Muscle layer of duodenum (tissue), 2 donors: ENCODE measurements at regions not wholly inside any gene's neighbourhood (a gene's known extent, or its start where the extent isn't known, plus 50 kb on each side); places are given as distances from the start of the nearest gene placed in this dataset.
"Not testable (repeated sequence)": the region's sequence is repeated elsewhere in the genome, so short reads cannot be mapped to it uniquely, and the experiment has no call there.

ENCODE experiments used
- H3K27ac ChIP-seq: one replicate; pipeline ENCODE4 v1.7.0; 2013; ENCODE audit warnings: mild to moderate bottlenecking, low read length
- H3K27me3 ChIP-seq: one replicate; pipeline ENCODE4 v1.7.0; 2013; ENCODE audit warnings: low read depth, mild to moderate bottlenecking, control low read depth, low read length
- H3K36me3 ChIP-seq, 2 donors: one replicate each; pipeline ENCODE4 v1.7.0; 2013; ENCODE audit warnings: low read length in 2 of 2, control low read depth in 1 of 2, mild to moderate bottlenecking in 1 of 2; ENCODE audit not compliant: insufficient read depth in 2 of 2, control insufficient read depth in 1 of 2
- H3K4me1 ChIP-seq, 2 donors: one replicate each; pipeline ENCODE4 v1.7.0; 2013; ENCODE audit warnings: low read length in 2 of 2, mild to moderate bottlenecking in 2 of 2, control low read depth in 1 of 2, moderate library complexity in 1 of 2; ENCODE audit not compliant: insufficient read depth in 2 of 2, control insufficient read depth in 1 of 2
- H3K4me3 ChIP-seq, 2 donors: one replicate each; pipeline ENCODE4 v1.7.0; 2013; ENCODE audit warnings: low read length in 2 of 2, low read depth in 1 of 2, mild to moderate bottlenecking in 1 of 2
- H3K9me3 ChIP-seq, 2 donors: one replicate each; pipeline ENCODE4 v1.7.0; 2013; ENCODE audit warnings: low read length in 2 of 2, control low read depth in 1 of 2, mild to moderate bottlenecking in 1 of 2; ENCODE audit not compliant: control insufficient read depth in 1 of 2
- donor health status: healthy.

- no peaks in the 10 kb centered on the region for H3K27me3 ChIP-seq
- no peaks in the 10 kb centered on the region for H3K36me3 ChIP-seq
- no peaks in the 10 kb centered on the region for H3K9me3 ChIP-seq
- H3K4me1 ChIP-seq: peaks cover 0 to 10% of the 10 kb centered on the region in 2 donors
- H3K27ac ChIP-seq: no peak overlapping the region
- H3K4me3 ChIP-seq: no peak overlapping the region
Observed at GRCh38 chr4:78660559-78660958, 109.0 kb downstream of the ANXA3 start.

DNA sequence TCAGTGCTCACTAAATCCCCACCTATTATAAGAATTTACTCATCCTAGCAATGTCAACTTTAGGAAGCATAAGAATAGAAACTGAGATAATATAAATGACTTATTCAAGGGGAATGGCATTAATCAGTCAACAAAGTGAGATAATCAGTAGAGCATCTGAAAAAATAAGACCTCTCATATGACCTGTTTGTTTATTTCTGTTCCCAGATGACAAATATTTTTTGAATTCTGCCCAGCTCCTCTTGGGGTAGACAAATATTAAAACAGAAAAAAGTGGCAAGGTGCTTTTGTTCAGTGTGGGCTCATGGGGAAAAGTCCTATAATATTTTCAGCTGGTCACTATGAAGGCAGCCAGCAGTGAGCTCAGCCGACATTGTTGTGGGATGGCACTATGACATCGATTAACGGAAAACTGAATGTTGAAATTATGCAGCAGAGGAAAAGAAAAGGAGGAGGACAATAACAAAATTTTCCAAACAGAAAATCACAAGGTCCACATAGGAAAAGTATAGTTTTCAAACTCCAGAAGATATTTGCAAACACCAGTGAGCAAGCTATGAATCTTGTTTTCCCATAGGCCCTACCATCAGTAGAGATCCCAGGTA is 109.6 kb downstream of the ANXA3 start:
- Histone ChIP-seq H3K4me3 (no peak overlapping the region), H3K27me3 (no peaks in the 10 kb centered on the region), H3K27ac (peak overlapping the region; percentile 74), H3K9me3 (no peaks in the 10 kb centered on the region), H3K36me3 (no peaks in the 10 kb centered on the region), H3K4me1 (peaks cover 0 to 10% of the 10 kb centered on the region in 2 donors)

DNA sequence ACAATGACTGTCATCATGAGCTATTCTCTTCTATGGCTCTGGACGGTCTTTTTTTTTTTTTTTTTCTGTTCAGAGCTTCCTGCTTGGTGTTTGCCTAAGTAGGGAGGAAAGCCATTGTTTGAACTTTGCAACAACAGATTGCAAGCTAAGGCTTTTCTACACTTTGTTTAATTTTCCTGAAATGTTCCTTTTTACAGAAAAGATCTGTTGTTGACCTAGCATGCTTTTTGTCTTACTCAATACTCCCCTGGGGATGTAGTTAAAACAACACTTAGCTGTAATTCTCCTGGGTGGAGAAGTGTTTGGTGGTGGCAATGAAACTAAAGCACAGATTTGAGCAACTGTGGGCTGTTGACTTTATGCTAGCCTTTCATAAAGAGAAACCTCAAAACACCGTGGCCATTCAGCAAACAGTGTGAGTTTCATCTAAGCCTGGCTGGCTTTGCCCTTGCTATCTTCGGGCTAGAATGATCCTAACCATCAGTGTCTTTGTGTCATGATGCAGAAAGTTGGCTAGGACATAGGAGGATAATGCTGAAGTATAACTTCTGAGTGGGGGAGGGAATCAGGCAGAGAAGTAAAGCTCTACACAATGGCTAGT is 110.5 kb downstream of the ANXA3 start:
- peaks cover 0 to 10% of the 10 kb centered on the region in 2 donors for H3K4me1 ChIP-seq
- H3K4me3 ChIP-seq: peak overlapping the region in 1 of 2 donors; percentile 14
- no peaks in the 10 kb centered on the region for H3K9me3 ChIP-seq
- H3K36me3 ChIP-seq: no peaks in the 10 kb centered on the region
- peak overlapping the region; percentile 74 for H3K27ac ChIP-seq
- no peaks in the 10 kb centered on the region for H3K27me3 ChIP-seq

DNA sequence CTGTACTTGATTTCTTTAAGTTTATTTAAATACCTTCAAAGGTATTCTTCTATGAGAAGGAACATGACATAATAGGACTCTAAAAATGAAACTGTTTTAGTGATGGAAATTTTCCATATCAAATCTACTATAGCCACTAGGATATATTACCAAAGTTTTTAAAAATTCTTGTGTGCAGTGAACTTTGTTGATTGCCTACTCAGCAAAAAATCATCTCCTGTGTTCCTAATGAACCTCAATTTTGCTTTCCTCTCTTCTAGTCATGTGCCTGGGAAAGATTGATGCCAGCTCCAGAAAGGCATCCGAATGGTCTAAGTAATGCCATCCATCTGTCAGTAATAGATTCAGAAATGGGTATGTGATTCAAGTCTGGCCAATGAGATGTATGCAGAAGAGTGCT is 111.1 kb downstream of the ANXA3 start:
- Histone ChIP-seq H3K4me3 (no peak overlapping the region), H3K27me3 (no peaks in the 10 kb centered on the region), H3K9me3 (no peaks in the 10 kb centered on the region), H3K4me1 (peaks cover 0 to 10% of the 10 kb centered on the region in 2 donors), H3K27ac (no peak overlapping the region), H3K36me3 (no peaks in the 10 kb centered on the region)

- H3K27me3 ChIP-seq, H3K36me3 ChIP-seq, H3K9me3 ChIP-seq, H3K27ac ChIP-seq, H3K4me3 ChIP-seq: not testable (repeated sequence)
- H3K4me1 ChIP-seq: peaks cover 0 to 10% of the 10 kb centered on the region in 2 donors
Observed at GRCh38 chr4:78664296-78664695, 111.9 kb upstream of the BMP2K start.

GRCh38 chr4:78665216-78665770 is 110.9 kb upstream of the BMP2K start:
- Histone ChIP-seq H3K4me1 (peaks cover 0 to 10% of the 10 kb centered on the region in 2 donors), H3K4me3 (no peak overlapping the region), H3K36me3 (no peaks in the 10 kb centered on the region), H3K9me3 (no peaks in the 10 kb centered on the region), H3K27me3 (no peaks in the 10 kb centered on the region), H3K27ac (no peak overlapping the region)

GRCh38 chr4:78666830-78667258 is 109.3 kb upstream of the BMP2K start:
- Histone ChIP-seq H3K27ac (no peak overlapping the region), H3K4me1 (peaks cover 2 to 5% of the 10 kb centered on the region in 2 donors), H3K27me3 (no peaks in the 10 kb centered on the region), H3K36me3 (no peaks in the 10 kb centered on the region), H3K4me3 (no peak overlapping the region), H3K9me3 (no peaks in the 10 kb centered on the region)

DNA sequence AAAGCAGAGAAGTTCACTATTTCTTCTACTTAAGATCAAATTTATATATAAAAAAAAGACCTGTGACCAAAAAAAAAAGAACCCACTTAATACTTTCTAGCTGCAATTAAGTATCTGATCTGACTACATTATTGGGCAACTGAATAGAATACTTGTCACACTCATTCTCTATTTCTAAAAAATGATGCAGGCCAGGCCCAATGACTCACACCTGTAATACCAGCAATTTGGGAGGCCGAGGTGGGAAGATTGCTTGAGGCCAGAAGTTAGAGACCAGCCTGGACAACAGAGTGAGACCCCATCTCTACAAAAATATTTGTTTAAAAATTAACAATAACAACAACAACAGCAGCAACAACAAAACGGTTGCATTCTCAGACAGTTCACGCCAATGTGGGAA is 108.8 kb upstream of the BMP2K start:
- Histone ChIP-seq H3K4me3 (no peak overlapping the region), H3K4me1 (peaks cover 3 to 7% of the 10 kb centered on the region in 2 donors), H3K27ac (no peak overlapping the region), H3K27me3 (no peaks in the 10 kb centered on the region), H3K36me3 (no peaks in the 10 kb centered on the region), H3K9me3 (no peaks in the 10 kb centered on the region)

DNA sequence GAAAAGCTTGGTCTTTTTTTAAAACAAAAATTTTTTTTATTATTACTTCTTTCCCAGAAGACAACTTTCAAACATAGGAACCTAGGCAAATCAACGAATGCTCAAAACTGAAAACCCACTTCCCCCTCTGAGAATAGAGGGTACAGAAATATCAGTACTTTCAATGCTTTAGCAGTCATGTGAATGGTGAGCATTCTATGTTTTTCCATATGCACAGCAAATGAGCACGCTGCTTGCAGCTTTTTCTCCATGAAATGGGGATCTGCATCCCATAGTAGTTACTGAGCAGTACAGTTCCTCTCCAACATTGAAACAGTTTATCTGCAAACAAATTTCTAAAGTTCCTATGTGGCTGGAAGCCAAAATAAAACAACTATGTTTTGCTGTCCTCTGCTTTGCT is 108.4 kb upstream of the BMP2K start:
- Histone ChIP-seq H3K27me3 (no peaks in the 10 kb centered on the region), H3K9me3 (no peaks in the 10 kb centered on the region), H3K4me3 (no peak overlapping the region), H3K4me1 (peaks cover 3 to 9% of the 10 kb centered on the region in 2 donors), H3K36me3 (no peaks in the 10 kb centered on the region), H3K27ac (no peak overlapping the region)

- Histone ChIP-seq H3K36me3 (no peaks in the 10 kb centered on the region), H3K4me1 (peaks cover 3 to 9% of the 10 kb centered on the region in 2 donors), H3K4me3 (no peak overlapping the region), H3K27ac (no peak overlapping the region), H3K9me3 (no peaks in the 10 kb centered on the region), H3K27me3 (no peaks in the 10 kb centered on the region)
Observed at GRCh38 chr4:78669453-78669852, 106.7 kb upstream of the BMP2K start.

DNA sequence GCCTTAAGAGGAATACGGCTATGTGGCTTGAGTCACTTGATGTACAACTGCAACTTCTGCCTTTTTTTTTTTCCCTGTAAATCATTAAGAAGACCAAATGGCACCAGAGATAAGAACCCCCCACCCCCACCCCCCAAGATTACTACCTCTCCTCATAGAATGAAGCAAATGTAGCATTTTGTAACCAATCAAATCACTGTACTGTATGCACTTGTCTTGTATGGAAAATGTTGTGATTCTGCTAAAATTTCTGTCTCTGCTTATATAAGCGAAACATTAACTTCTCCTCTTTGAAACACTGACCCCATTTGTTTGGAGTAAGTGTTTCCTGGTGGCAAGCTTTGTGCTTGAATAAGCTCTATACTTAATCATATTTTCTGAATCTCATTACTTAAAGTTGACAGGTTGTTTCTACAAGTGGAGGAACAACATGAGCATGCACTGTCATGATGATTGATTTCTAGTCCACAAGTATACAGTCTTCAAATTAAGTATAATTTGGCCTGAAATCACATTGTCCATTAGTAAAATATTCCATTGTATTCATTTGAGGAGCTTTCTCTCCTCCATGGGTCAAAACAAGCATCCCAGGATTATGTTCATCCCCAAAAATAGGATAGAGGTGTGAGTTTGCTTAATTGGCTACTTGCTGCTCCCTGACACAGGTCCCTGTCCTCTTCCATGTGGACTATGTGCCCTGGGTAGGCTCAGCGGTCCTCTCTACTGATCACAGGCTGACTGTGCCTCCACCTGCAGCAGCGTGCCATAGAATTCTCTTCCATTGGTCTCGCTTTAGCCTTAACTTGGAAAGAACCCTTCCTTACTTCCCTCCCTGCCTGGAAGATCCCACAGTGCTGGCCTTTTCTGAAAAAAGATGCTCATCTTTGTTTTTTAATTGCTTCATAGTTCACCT is 104.0 kb upstream of the BMP2K start:
- H3K36me3 ChIP-seq: no peaks in the 10 kb centered on the region
- no peaks in the 10 kb centered on the region for H3K9me3 ChIP-seq
- no peaks in the 10 kb centered on the region for H3K27me3 ChIP-seq
- peaks cover 3 to 9% of the 10 kb centered on the region in 2 donors for H3K4me1 ChIP-seq
- no peak overlapping the region for H3K4me3 ChIP-seq
- H3K27ac ChIP-seq: no peak overlapping the region
